HEK293T (cell line): ENCODE measurements at regions not wholly inside any gene's neighbourhood (a gene's known extent, or its start where the extent isn't known, plus 50 kb on each side); places are given as distances from the start of the nearest gene placed in this dataset.

Experiments
- CTCF ChIA-PET: fragments of 350-600 bp; formaldehyde crosslinking; extraction: SDS; loops from one replicate; lab custom pipeline; 2021; ENCODE audit warnings: antibody characterized with exemption, inconsistent platforms; lab: Yijun Ruan, JAX
- POLR2A ChIA-PET: fragments of 350-600 bp; formaldehyde crosslinking; extraction: SDS; loops from one replicate; lab custom pipeline; 2020; ENCODE audit warnings: antibody characterized with exemption, inconsistent platforms; lab: Yijun Ruan, JAX
- DNase-seq: peaks from one replicate; pipeline ENCODE4 v3.0.0; 2012; ENCODE audit warnings: mixed read lengths; ENCODE audit errors: extremely low spot score
- ARNT ChIP-seq: fragments of 450-650 bp; IDR thresholded peaks from 2 replicates; pipeline ENCODE4 v1.6.1; 2017; ENCODE audit warnings: mild to moderate bottlenecking
- BHLHE40 ChIP-seq: fragments of 450-650 bp; IDR thresholded peaks from 2 replicates; pipeline ENCODE4 v1.6.1; 2016; ENCODE audit warnings: mild to moderate bottlenecking, moderate library complexity, borderline replicate concordance
- CTBP1 ChIP-seq: fragments of 450-650 bp; IDR thresholded peaks from 2 replicates; pipeline ENCODE4 v1.6.1; 2016; ENCODE audit warnings: borderline replicate concordance
- ELF4 ChIP-seq: fragments of 450-650 bp; IDR thresholded peaks from 2 replicates; pipeline ENCODE4 v1.6.1; 2017; ENCODE audit warnings: antibody characterized with exemption
- FOXA1 ChIP-seq: fragments of 450-650 bp; IDR thresholded peaks from 2 replicates; pipeline ENCODE4 v1.6.1; 2016; ENCODE audit warnings: mild to moderate bottlenecking
- FOXK2 ChIP-seq: fragments of 450-650 bp; IDR thresholded peaks from 2 replicates; pipeline ENCODE4 v1.6.1; 2016; ENCODE audit warnings: mild to moderate bottlenecking
- FOXM1 ChIP-seq: fragments of 450-650 bp; IDR thresholded peaks from 2 replicates; pipeline ENCODE4 v1.6.1; 2017; ENCODE audit warnings: mild to moderate bottlenecking, borderline replicate concordance
- HDGF ChIP-seq: fragments of 450-650 bp; IDR thresholded peaks from 2 replicates; pipeline ENCODE4 v1.6.1; 2017; ENCODE audit warnings: antibody characterized with exemption, borderline replicate concordance
- L3MBTL2 ChIP-seq: fragments of 450-650 bp; conservative IDR thresholded peaks from 2 replicates; pipeline ENCODE4 v1.6.1; 2016; ENCODE audit warnings: mild to moderate bottlenecking
- LEF1 ChIP-seq: fragments of 450-650 bp; IDR thresholded peaks from 2 replicates; pipeline ENCODE4 v1.6.1; 2017; ENCODE audit warnings: mild to moderate bottlenecking, borderline replicate concordance
- NFRKB ChIP-seq: fragments of 450-650 bp; IDR thresholded peaks from 2 replicates; pipeline ENCODE4 v1.6.1; 2016; ENCODE audit warnings: mild to moderate bottlenecking, moderate library complexity
- SP1 ChIP-seq: fragments of 450-650 bp; IDR thresholded peaks from 2 replicates; pipeline ENCODE4 v1.6.1; 2017
- SUZ12 ChIP-seq: fragments of 450-650 bp; IDR thresholded peaks from 2 replicates; pipeline ENCODE4 v1.6.1; 2016; ENCODE audit warnings: mild to moderate bottlenecking
- TARDBP ChIP-seq: fragments of 450-650 bp; IDR thresholded peaks from 2 replicates; pipeline ENCODE4 v1.6.1; 2016
- ZNF384 ChIP-seq: fragments of 450-650 bp; IDR thresholded peaks from 2 replicates; pipeline ENCODE4 v1.6.1; 2016
- TF ChIP-seq, protein P1 (sequence below): fragments of 450-650 bp; IDR thresholded peaks from 2 replicates; pipeline ENCODE4 v1.6.1; 2016

DNA sequence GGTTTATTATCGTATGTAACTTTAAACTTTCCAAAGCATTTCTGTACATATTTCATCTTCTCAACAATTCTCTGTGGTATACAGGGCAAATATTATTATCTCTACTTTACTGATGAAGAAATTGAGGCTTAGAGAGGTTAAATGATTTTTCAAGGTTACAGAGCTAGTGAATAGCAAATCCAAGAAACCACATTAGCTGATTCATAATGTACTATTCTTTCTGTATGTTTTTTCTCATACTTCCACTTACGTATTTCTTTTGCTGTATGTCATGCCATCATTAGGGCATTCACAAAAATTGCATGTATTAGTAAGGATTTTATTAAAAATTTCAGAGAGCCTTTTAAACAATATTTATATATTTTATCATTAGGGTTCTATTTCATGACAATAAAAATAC lies 372.4 kb upstream of the DMAC1 start:
- DNase-seq: no peak
- ChIA-PET POLR2A (no interaction called here), CTCF (no interaction called here)
- TF ChIP-seq FOXA1 (no peak), SUZ12 (no peak)

DNA sequence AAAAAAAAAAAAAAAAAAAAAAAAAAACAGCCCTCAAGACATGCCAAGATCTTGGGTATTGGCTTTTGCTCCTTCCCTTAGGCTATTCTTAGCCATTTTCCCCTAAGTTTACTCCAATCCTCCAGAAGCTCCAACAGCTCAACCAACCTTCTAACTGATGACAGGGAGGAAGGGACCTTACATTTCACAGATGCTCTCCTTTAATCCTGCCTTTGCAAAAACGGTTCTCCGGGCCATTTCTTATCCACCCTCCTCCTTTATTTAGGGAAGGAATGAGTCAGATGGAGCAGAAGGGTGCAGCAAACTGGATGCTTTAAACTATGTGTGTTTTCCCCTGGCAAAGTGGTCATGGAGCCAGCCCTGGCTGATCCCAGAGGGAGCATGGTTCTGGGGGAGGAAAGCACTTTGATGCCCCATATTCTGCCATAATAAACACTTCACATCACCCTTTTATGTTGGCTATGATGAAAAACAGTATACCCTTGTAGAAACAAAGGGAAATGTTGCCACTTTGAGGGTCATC lies 369.4 kb upstream of the DMAC1 start:
- no peak for DNase-seq
- ChIA-PET POLR2A (no interaction called here), CTCF (interaction anchor here (0.6 kb wide), 1 partner anchor 215 kb away, joined by 4 read pairs; no protein-coding TSS in a partner anchor)
- no peak for TF ChIP-seq CTBP1
- TF ChIP-seq BHLHE40: no peak
- TF ChIP-seq SP1: no peak
- TF ChIP-seq ELF4: no peak
- TF ChIP-seq FOXK2: no peak
- no peak for TF ChIP-seq HDGF
- TF ChIP-seq ZNF384: no peak
- TF ChIP-seq NFRKB: no peak
- TF ChIP-seq FOXM1: no peak
- no peak for TF ChIP-seq SUZ12
- TF ChIP-seq, protein P1, sequence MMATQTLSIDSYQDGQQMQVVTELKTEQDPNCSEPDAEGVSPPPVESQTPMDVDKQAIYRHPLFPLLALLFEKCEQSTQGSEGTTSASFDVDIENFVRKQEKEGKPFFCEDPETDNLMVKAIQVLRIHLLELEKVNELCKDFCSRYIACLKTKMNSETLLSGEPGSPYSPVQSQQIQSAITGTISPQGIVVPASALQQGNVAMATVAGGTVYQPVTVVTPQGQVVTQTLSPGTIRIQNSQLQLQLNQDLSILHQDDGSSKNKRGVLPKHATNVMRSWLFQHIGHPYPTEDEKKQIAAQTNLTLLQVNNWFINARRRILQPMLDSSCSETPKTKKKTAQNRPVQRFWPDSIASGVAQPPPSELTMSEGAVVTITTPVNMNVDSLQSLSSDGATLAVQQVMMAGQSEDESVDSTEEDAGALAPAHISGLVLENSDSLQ: no peak
- no peak for TF ChIP-seq L3MBTL2
- TF ChIP-seq TARDBP: no peak
- TF ChIP-seq LEF1: no peak
- no peak for TF ChIP-seq FOXA1
- no peak for TF ChIP-seq ARNT

DNA sequence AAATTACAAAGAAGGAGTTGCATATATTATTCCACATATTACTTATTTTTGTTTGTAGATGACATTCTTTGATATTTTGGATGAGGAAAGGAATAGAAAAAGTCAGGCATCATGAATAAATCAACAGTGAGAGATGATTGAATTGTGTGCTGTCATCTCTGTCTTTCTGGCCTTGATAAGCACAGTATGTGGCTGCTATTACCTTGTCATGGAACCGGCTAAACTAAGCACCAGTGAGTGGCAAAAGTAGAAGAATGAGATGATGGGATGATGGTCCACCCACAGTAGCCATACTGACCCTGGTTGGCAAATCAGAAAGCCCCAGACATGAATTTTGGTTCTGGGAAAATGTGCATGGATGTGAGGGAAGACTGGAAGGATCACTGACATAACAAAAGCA lies 361.2 kb upstream of the DMAC1 start:
- TF ChIP-seq NFRKB (no peak), SP1 (no peak), ELF4 (no peak)
- CTCF ChIA-PET: no interaction called here
- no peak for DNase-seq
- POLR2A ChIA-PET: no interaction called here

DNA sequence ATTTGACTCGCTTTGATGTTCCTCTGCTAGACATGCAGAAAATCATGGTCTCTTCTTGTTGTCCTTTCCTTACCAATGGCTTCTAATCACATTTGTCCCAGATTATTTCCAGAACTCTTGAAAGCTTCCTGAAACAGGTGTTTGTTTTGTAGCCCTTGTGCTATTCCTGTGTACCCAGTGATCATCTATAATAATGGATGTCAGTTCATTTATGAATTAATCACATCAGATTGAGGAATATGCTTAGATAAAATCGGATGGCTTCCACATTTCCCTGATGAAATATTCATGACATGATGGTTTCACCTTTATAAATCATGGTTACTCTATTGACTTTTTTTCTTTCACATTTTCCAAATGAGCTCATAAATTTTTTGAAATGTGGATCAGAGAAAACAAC lies 359.0 kb upstream of the DMAC1 start:
- TF ChIP-seq, protein P1: no peak
- TF ChIP-seq HDGF (no peak), SP1 (no peak)
- ChIA-PET POLR2A (no interaction called here), CTCF (no interaction called here)
- no peak for DNase-seq

- ChIA-PET CTCF (no interaction called here), POLR2A (no interaction called here)
- no peak for TF ChIP-seq SP1
- no peak for DNase-seq
These were observed 358.2 kb upstream of the DMAC1 start for GRCh38 chr9:8157683-8158324.

- no peak for DNase-seq
- POLR2A ChIA-PET: no interaction called here
- TF ChIP-seq FOXM1 (no peak), FOXK2 (no peak), HDGF (no peak), LEF1 (no peak), ZNF384 (no peak), ELF4 (no peak), SP1 (no peak), L3MBTL2 (no peak), SUZ12 (no peak), ARNT (no peak), BHLHE40 (no peak), TARDBP (no peak)
- TF ChIP-seq, protein P1: no peak
- CTCF ChIA-PET: interaction anchor here (0.5 kb wide), 1 partner anchor 14 kb away, joined by 3 read pairs; no protein-coding TSS in a partner anchor
These were observed 356.8 kb upstream of the DMAC1 start for GRCh38 chr9:8156346-8156745.

DNA sequence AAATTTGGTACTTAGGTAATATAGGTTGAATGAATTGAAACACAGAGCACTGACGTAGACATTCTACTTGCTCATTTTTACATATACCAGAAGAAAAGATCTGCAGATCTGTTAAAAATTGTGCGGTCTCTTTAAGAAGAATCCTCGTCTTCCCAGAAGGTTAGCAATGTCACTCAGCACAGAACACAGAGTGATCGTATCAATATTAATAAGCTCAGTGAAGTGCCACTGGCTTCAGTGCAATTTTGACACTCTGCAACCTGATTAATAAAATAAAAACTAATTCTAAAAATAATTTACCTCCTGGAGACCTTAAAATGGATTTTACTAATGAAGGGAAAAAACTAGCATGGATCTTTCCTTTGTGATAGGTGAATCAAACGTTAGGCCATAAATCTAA lies 356.1 kb upstream of the DMAC1 start:
- ChIA-PET POLR2A (no interaction called here), CTCF (interaction anchor here (0.5 kb wide), 1 partner anchor 14 kb away, joined by 3 read pairs; no protein-coding TSS in a partner anchor)
- DNase-seq: no peak
- TF ChIP-seq SUZ12: no peak
- no peak for TF ChIP-seq FOXA1
- no peak for TF ChIP-seq ZNF384
- no peak for TF ChIP-seq ELF4
- TF ChIP-seq FOXM1: no peak
- no peak for TF ChIP-seq HDGF
- TF ChIP-seq, protein P1: no peak
- no peak for TF ChIP-seq FOXK2
- no peak for TF ChIP-seq BHLHE40
- no peak for TF ChIP-seq LEF1
- no peak for TF ChIP-seq ARNT
- no peak for TF ChIP-seq TARDBP
- no peak for TF ChIP-seq SP1
- no peak for TF ChIP-seq CTBP1
- no peak for TF ChIP-seq NFRKB
